ENCODE measurements at regions not wholly inside any gene's neighbourhood (a gene's known extent, or its start where the extent isn't known, plus 50 kb on each side); places are given as distances from the start of the nearest gene placed in this dataset.

GRCh38 chr14:104505085-104506074 is 74.2 kb upstream of the C14orf180 start:
- no peak overlapping the region for H3K4me3 ChIP-seq (ENCODE audit: low read length)
- H3K9ac ChIP-seq (ENCODE audit: low read depth, low read length), result no peak overlapping the region
- no peaks in the 10 kb centered on the region for H3K36me3 ChIP-seq (ENCODE audit: insufficient read depth, low read length)
- no peak overlapping the region for H3K4me2 ChIP-seq (ENCODE audit: low read length)
- no peaks in the 10 kb centered on the region for H3K27me3 ChIP-seq (ENCODE audit: control insufficient read depth, insufficient read depth, low read length)
- no peaks in the 10 kb centered on the region for H3K9me3 ChIP-seq (replicated peaks; ENCODE audit: low read length)
- no peaks in the 10 kb centered on the region for H3K4me1 ChIP-seq (ENCODE audit: control insufficient read depth, insufficient read depth, low read length)

- no peaks in the 10 kb centered on the region for H3K9me3 ChIP-seq (replicated peaks; ENCODE audit: low read length)
- H3K27me3 ChIP-seq (ENCODE audit: control insufficient read depth, insufficient read depth, low read length), result no peaks in the 10 kb centered on the region
Observed at GRCh38 chr14:104506461-104507253, 72.9 kb upstream of the C14orf180 start.

DNA sequence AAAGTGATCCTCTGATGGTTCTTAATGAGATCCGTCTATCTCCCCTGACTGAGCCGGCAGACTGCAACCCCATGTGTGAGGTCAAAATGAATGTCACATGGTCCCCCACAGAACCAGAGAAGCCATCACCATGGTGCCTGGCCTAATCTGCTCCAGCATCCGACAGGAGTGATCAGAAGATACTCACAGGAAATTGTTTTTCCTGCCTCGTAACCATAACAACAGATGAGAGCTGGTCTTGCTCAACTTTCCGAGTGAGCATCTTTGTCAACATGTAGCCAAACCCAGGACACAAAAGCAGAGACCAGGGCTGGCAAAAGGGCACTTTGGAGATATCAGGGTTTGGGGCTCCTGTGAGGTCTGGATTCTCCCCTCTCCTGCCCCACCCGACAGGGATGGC is 72.1 kb upstream of the C14orf180 start:
- Histone ChIP-seq H3K4me1 (ENCODE audit: control insufficient read depth, insufficient read depth, low read length) (no peaks in the 10 kb centered on the region), H3K4me2 (ENCODE audit: low read length) (no peak overlapping the region), H3K27me3 (ENCODE audit: control insufficient read depth, insufficient read depth, low read length) (no peaks in the 10 kb centered on the region), H3K9ac (ENCODE audit: low read depth, low read length) (no peak overlapping the region), H3K36me3 (ENCODE audit: insufficient read depth, low read length) (no peaks in the 10 kb centered on the region), H3K4me3 (ENCODE audit: low read length) (no peak overlapping the region), H3K9me3 (replicated peaks; ENCODE audit: low read length) (no peaks in the 10 kb centered on the region)

More at GRCh38 chr14:104506461-104507253, 72.9 kb upstream of the C14orf180 start:
- Histone ChIP-seq H3K9ac (ENCODE audit: low read depth, low read length) (no peak overlapping the region), H3K4me1 (ENCODE audit: control insufficient read depth, insufficient read depth, low read length) (no peaks in the 10 kb centered on the region), H3K4me2 (ENCODE audit: low read length) (no peak overlapping the region), H3K36me3 (ENCODE audit: insufficient read depth, low read length) (no peaks in the 10 kb centered on the region), H3K4me3 (ENCODE audit: low read length) (no peak overlapping the region)

- H3K4me1 ChIP-seq (ENCODE audit: control insufficient read depth, insufficient read depth, low read length), result no peaks in the 10 kb centered on the region
- H3K9me3 ChIP-seq (replicated peaks; ENCODE audit: low read length), result no peaks in the 10 kb centered on the region
- H3K4me2 ChIP-seq (ENCODE audit: low read length), result no peak overlapping the region
- no peak overlapping the region for H3K9ac ChIP-seq (ENCODE audit: low read depth, low read length)
- no peaks in the 10 kb centered on the region for H3K36me3 ChIP-seq (ENCODE audit: insufficient read depth, low read length)
- no peaks in the 10 kb centered on the region for H3K27me3 ChIP-seq (ENCODE audit: control insufficient read depth, insufficient read depth, low read length)
- no peak overlapping the region for H3K4me3 ChIP-seq (ENCODE audit: low read length)
Observed at GRCh38 chr14:104509673-104510072, 69.9 kb upstream of the C14orf180 start.

- Histone ChIP-seq H3K4me1 (ENCODE audit: control insufficient read depth, insufficient read depth, low read length) (no peaks in the 10 kb centered on the region), H3K4me3 (ENCODE audit: low read length) (no peak overlapping the region), H3K27me3 (ENCODE audit: control insufficient read depth, insufficient read depth, low read length) (no peaks in the 10 kb centered on the region), H3K9me3 (replicated peaks; ENCODE audit: low read length) (no peaks in the 10 kb centered on the region), H3K36me3 (ENCODE audit: insufficient read depth, low read length) (no peaks in the 10 kb centered on the region), H3K9ac (ENCODE audit: low read depth, low read length) (no peak overlapping the region), H3K4me2 (ENCODE audit: low read length) (no peak overlapping the region)
Observed at GRCh38 chr14:104510216-104510615, 69.3 kb upstream of the C14orf180 start.

DNA sequence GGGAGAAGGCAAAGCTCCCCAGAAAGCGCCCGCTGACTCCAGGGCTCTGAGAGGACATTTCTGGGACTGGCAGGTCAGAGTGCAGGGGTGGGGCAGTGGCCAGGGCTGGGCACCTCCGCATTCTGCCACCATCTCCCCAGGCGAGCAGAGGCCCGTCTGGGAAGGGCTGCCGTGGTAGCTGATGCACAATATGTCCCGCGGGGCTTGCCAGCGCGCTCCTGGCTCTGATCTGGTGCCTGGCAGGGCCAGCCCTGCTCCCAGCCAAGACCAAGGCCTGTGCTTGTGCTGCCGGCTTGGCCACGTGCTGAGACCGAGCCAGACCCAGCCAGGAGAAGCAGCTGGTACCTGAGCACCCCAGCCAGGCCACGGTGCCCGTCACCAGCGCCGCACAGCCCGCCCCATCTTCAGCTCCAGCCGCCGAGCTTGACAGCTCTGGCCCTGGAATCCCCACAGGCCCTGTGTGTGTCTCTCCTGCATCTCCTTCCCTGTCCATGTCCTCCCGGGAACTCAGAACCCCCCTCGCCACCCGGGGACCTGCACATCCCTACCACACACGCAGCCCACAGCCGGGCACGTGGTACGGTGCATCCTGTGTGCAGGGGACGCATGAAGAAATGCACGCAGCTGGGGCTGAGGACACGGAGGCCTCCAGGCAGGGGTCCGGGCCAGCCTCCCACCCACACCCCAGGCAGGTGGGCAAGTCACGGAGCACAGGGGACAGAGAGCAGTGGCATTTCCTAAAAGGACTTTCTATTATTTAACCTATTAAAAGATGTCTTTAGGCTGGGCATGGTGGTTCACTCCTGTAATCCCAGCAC is 68.6 kb upstream of the C14orf180 start:
- Histone ChIP-seq H3K4me1 (ENCODE audit: control insufficient read depth, insufficient read depth, low read length) (no peaks in the 10 kb centered on the region), H3K9ac (ENCODE audit: low read depth, low read length) (no peak overlapping the region), H3K4me2 (ENCODE audit: low read length) (no peak overlapping the region), H3K9me3 (replicated peaks; ENCODE audit: low read length) (no peaks in the 10 kb centered on the region), H3K27me3 (ENCODE audit: control insufficient read depth, insufficient read depth, low read length) (no peaks in the 10 kb centered on the region), H3K36me3 (ENCODE audit: insufficient read depth, low read length) (no peaks in the 10 kb centered on the region), H3K4me3 (ENCODE audit: low read length) (no peak overlapping the region)

DNA sequence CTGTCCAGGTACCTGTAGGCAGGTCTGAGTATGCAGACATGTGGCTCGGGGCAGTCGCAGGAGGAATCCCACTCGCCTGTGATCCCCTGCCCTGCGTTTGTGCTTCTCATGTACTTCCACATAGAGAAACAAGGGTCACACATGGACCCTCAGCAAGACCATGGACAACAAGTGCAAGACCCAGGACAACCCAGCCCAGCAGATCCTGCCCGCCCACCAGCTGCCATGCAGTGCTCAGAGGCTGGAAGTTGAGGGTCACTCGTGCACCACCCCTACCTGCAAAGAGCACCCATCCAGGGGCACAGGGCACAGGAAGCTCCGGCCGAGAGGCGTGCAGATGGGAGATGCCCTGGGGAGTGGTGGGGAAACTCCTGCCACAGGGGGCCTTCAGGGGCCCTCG is 67.5 kb upstream of the C14orf180 start:
- Histone ChIP-seq H3K4me2 (ENCODE audit: low read length) (no peak overlapping the region), H3K4me3 (ENCODE audit: low read length) (no peak overlapping the region), H3K4me1 (ENCODE audit: control insufficient read depth, insufficient read depth, low read length) (no peaks in the 10 kb centered on the region), H3K9me3 (replicated peaks; ENCODE audit: low read length) (no peaks in the 10 kb centered on the region), H3K9ac (ENCODE audit: low read depth, low read length) (no peak overlapping the region), H3K27me3 (ENCODE audit: control insufficient read depth, insufficient read depth, low read length) (no peaks in the 10 kb centered on the region), H3K36me3 (ENCODE audit: insufficient read depth, low read length) (no peaks in the 10 kb centered on the region)

DNA sequence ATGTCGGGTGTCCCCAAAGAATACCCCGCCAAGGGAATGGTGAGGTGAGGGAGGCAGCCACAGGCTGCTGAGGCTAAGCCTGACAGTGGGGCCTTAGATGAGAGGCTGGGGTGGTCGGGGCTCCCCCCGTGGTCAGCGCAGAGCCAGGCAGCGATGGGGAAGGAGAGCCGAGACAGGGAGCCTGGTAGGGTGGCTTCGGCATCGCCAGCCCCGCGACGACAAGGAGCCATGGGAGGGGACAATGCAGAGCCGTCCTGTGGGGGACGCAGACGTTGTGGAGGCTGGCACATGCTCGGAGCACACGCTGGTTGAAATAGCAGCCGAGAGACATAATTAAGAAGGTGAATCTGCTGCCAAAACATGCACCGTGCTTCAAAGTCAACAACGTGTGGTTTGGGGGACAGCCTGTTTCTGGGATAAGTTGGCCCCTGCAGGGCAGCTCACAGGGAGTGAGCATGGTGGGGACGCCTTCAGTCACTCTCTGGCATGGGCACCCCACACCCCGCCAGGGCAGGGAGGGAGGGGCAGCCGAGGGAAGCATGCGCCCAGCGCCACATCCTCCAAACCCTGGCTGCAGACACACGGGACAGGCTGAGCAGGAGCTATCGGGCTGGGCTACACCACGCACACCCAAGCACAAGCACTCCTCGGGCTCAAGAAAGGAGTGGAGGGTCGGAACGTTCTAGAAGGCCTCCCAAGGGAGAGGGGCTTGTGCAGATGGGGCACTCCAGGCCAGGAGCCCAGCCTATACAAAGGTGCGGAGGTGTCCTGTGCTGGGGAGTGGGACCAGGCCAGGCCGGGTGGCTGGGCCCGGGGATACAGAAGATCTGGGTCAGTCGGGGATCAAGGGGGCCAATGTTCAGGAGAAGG is 66.6 kb upstream of the C14orf180 start:
- H3K9ac ChIP-seq (ENCODE audit: low read depth, low read length), result no peak overlapping the region
- H3K4me1 ChIP-seq (ENCODE audit: control insufficient read depth, insufficient read depth, low read length), result no peaks in the 10 kb centered on the region
- H3K4me3 ChIP-seq (ENCODE audit: low read length), result no peak overlapping the region
- no peak overlapping the region for H3K4me2 ChIP-seq (ENCODE audit: low read length)
- H3K9me3 ChIP-seq (replicated peaks; ENCODE audit: low read length), result no peaks in the 10 kb centered on the region
- H3K27me3 ChIP-seq (ENCODE audit: control insufficient read depth, insufficient read depth, low read length), result no peaks in the 10 kb centered on the region
- H3K36me3 ChIP-seq (ENCODE audit: insufficient read depth, low read length), result no peaks in the 10 kb centered on the region

DNA sequence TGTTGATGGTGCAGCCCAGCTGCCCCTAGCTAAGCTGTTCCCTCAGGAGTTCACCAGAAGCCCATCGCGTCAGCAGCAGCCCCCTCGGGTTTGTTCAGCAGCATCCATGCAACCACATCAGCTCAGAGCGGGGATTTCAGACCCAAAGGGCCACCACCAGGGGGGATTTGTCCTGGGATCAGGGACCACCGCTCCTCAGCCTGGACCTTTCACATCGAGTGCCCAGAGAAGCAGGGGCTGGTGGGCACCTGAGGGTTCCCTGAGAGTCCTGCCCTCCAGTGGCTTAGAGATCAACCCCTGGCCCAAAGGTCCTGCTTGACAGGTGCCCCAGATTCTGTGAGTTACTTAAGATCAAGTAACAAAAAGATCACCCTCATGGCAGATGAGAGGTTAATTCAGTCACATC is 65.9 kb upstream of the C14orf180 start:
- Histone ChIP-seq H3K4me3 (ENCODE audit: low read length) (no peak overlapping the region), H3K27me3 (ENCODE audit: control insufficient read depth, insufficient read depth, low read length) (no peaks in the 10 kb centered on the region), H3K4me2 (ENCODE audit: low read length) (no peak overlapping the region), H3K36me3 (ENCODE audit: insufficient read depth, low read length) (no peaks in the 10 kb centered on the region), H3K9ac (ENCODE audit: low read depth, low read length) (no peak overlapping the region), H3K4me1 (ENCODE audit: control insufficient read depth, insufficient read depth, low read length) (no peaks in the 10 kb centered on the region), H3K9me3 (replicated peaks; ENCODE audit: low read length) (no peaks in the 10 kb centered on the region)

DNA sequence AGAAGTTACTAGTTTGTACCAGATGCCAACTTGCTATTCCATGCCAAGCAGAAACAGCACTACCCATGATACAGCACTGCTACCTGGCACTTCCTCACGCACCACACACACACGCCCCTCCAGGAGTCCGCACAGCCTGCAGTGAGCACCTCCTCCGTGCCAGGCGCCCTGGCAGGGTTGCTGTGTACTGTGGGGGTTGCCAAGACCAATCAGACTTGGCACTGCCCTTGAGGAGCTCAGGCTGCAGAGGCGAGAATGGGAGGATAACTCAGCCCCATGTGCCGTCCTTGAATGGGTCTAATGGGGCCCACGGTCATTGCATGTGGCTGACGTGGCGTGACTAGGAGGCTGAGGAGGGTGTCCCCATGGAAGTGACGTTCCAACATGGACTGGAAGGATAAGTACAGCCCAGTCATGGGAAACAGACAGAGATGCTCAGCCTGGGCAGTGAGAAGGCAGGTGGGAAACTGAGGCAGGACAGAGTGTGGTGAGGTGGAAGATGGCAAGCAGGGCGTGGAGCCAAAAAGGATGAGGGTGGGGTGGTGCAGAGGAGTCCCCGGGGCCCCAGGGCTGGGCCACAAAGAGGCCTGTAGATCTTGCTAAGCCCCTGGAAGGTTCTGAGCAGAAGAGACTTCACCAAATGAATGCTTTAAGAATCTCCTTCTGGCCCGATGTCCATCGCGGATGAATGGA is 65.3 kb upstream of the C14orf180 start:
- Histone ChIP-seq H3K27me3 (ENCODE audit: control insufficient read depth, insufficient read depth, low read length) (no peaks in the 10 kb centered on the region), H3K4me2 (ENCODE audit: low read length) (no peak overlapping the region), H3K4me1 (ENCODE audit: control insufficient read depth, insufficient read depth, low read length) (no peaks in the 10 kb centered on the region), H3K9me3 (replicated peaks; ENCODE audit: low read length) (no peaks in the 10 kb centered on the region), H3K9ac (ENCODE audit: low read depth, low read length) (no peak overlapping the region), H3K4me3 (ENCODE audit: low read length) (no peak overlapping the region), H3K36me3 (ENCODE audit: insufficient read depth, low read length) (no peaks in the 10 kb centered on the region)
